GM12878 (cell line): ENCODE measurements at regions not wholly inside any gene's neighbourhood (a gene's known extent, or its start where the extent isn't known, plus 50 kb on each side); places are given as distances from the start of the nearest gene placed in this dataset.

Source experiments
- ATAC-seq: fragments of 200-7000 bp; cut with Tn5 transposase; 3 replicates; pipeline ENCODE4 v1.9.1; 2020; ENCODE audit warnings: mild to moderate bottlenecking, moderate library complexity
- BruUV-seq: library from RNA; stranded (reverse); fragments of 400-500 nt; replicated peaks from 2 replicates; lab custom pipeline; 2021; lab: Mats Ljungman, UMichigan
- CTCF ChIA-PET: fragments of 300-600 bp; sonication (Branson Sonifier 250); formaldehyde crosslinking; extraction: SDS; loops from one replicate; lab custom pipeline; 2021; ENCODE audit warnings: inconsistent platforms; lab: Yijun Ruan, JAX
- POLR2A ChIA-PET: fragments of 350-600 bp; formaldehyde crosslinking; extraction: SDS; loops from one replicate; lab custom pipeline; 2021; ENCODE audit warnings: inconsistent platforms; lab: Charles Lee
- RAD21 ChIA-PET: fragments of 300-600 bp; sonication (Branson Sonifier 250); formaldehyde crosslinking; loops from one replicate; lab custom pipeline; 2023; ENCODE audit warnings: antibody characterized with exemption; ENCODE audit not compliant: unreplicated experiment; lab: Charles Lee
- SMC1A ChIA-PET: fragments of 300-600 bp; sonication (Branson Sonifier 250); formaldehyde crosslinking; loops from one replicate; lab custom pipeline; 2023; ENCODE audit not compliant: unreplicated experiment, uncharacterized antibody; lab: Charles Lee
- DNase-seq: peaks from one replicate; pipeline ENCODE4 v3.0.0-alpha.2; 2011; ENCODE audit warnings: low read depth, low spot score
- FAIRE-seq: peaks from 3 replicates; lab custom pipeline; 2011; peaks lifted over from hg19 to GRCh38; lab: Jason Lieb, UNC
- H2AFZ ChIP-seq: 2 replicates; pipeline ENCODE4 v1.6.0; 2011; ENCODE audit warnings: low read depth, low read length, control low read depth; ENCODE audit not compliant: control insufficient read depth
- H3K27ac ChIP-seq: 2 replicates; pipeline ENCODE4 v1.5.1; 2011; ENCODE audit warnings: control low read depth; ENCODE audit not compliant: control insufficient read depth, insufficient read depth
- H3K27me3 ChIP-seq, 2 experiments: replicated peaks in 1 of 2; 2 replicates each; pipeline versions ENCODE4 v1.6.0 to v1.6.1; 2011; ENCODE audit warnings: low read length in 1 of 2; ENCODE audit not compliant: control insufficient read depth in 2 of 2, insufficient read depth in 2 of 2
- H3K36me3 ChIP-seq, 2 experiments: 2 replicates each; pipeline ENCODE4 v1.5.1; 2011; ENCODE audit warnings: low read length in 1 of 2; ENCODE audit not compliant: control insufficient read depth in 2 of 2, insufficient read depth in 2 of 2
- H3K4me1 ChIP-seq: 2 replicates; pipeline ENCODE4 v1.6.1; 2011; ENCODE audit warnings: mild to moderate bottlenecking, low read length, moderate library complexity, mixed read lengths; ENCODE audit not compliant: control insufficient read depth, insufficient read depth
- H3K4me2 ChIP-seq: 2 replicates; pipeline ENCODE4 v1.6.0; 2011; ENCODE audit warnings: control low read depth; ENCODE audit not compliant: control insufficient read depth, insufficient read depth
- H3K4me3 ChIP-seq: fragments of 200-600 bp; sonication (generic); 2 replicates; pipeline ENCODE4 v1.5.1; 2016
- H3K79me2 ChIP-seq: 2 replicates; pipeline ENCODE4 v1.6.0; 2011; ENCODE audit warnings: low read length; ENCODE audit not compliant: control insufficient read depth, insufficient read depth
- H3K9ac ChIP-seq: 2 replicates; pipeline ENCODE4 v1.8.0; 2011; ENCODE audit warnings: low read length, control low read depth, mixed read lengths; ENCODE audit not compliant: control insufficient read depth, insufficient read depth
- H3K9me3 ChIP-seq: replicated peaks from 3 replicates; pipeline ENCODE4 v1.5.1; 2011; ENCODE audit warnings: mild to moderate bottlenecking, low read length; ENCODE audit not compliant: control insufficient read depth, insufficient read depth
- H4K20me1 ChIP-seq: 2 replicates; pipeline ENCODE4 v1.6.0; 2011; ENCODE audit not compliant: control insufficient read depth, insufficient read depth
- ATF2 ChIP-seq: IDR thresholded peaks from 2 replicates; pipeline ENCODE4 v1.6.1; 2012; ENCODE audit warnings: low read length, inconsistent platforms
- CEBPZ ChIP-seq: fragments of 150-350 bp; IDR thresholded peaks from 2 replicates; pipeline ENCODE4 v1.6.1; 2016; ENCODE audit warnings: low read depth, low read length
- EED ChIP-seq: sonication (generic); IDR thresholded peaks from 2 replicates; pipeline ENCODE4 v1.6.1; 2016; ENCODE audit warnings: antibody characterized with exemption, low read depth
- HDAC2 ChIP-seq: fragments of 200-600 bp; sonication (generic); IDR thresholded peaks from 2 replicates; pipeline ENCODE4 v1.6.1; 2017
- KDM1A ChIP-seq: fragments of 200-600 bp; sonication (generic); IDR thresholded peaks from 2 replicates; pipeline ENCODE4 v1.6.1; 2016; ENCODE audit warnings: borderline replicate concordance
- RELB ChIP-seq: fragments of 450-650 bp; IDR thresholded peaks from 2 replicates; pipeline ENCODE4 v1.6.1; 2017; ENCODE audit warnings: low read depth, mild to moderate bottlenecking, moderate library complexity
- SIN3A ChIP-seq: IDR thresholded peaks from 2 replicates; pipeline ENCODE4 v1.6.1; 2012; ENCODE audit warnings: low read depth, low read length, improper control_type of control experiment
- SMAD5 ChIP-seq: IDR thresholded peaks from 2 replicates; pipeline ENCODE4 v1.6.1; 2016; ENCODE audit warnings: antibody characterized with exemption, low read depth
- SMARCA5 ChIP-seq: fragments of 450-650 bp; IDR thresholded peaks from 2 replicates; pipeline ENCODE4 v1.6.1; 2017; ENCODE audit warnings: mild to moderate bottlenecking
- SMC3 ChIP-seq: IDR thresholded peaks from 2 replicates; pipeline ENCODE4 v1.6.1; 2011; ENCODE audit warnings: low read length, improper control_type of control experiment, borderline replicate concordance
- SRF ChIP-seq, 2 experiments: IDR thresholded peaks; 2 replicates each; pipeline ENCODE4 v1.6.1; 2011; ENCODE audit warnings: low read depth in 2 of 2, low read length in 2 of 2, mild to moderate bottlenecking in 1 of 2, moderate library complexity in 1 of 2
- USF2 ChIP-seq: IDR thresholded peaks from 2 replicates; pipeline ENCODE4 v1.6.1; 2011; ENCODE audit warnings: low read depth, low read length, improper control_type of control experiment, borderline replicate concordance
- YBX1 ChIP-seq: fragments of 450-650 bp; IDR thresholded peaks from 2 replicates; pipeline ENCODE4 v1.6.1; 2016; ENCODE audit warnings: antibody characterized with exemption
- ZNF687 ChIP-seq: fragments of 450-650 bp; IDR thresholded peaks from 2 replicates; pipeline ENCODE4 v1.6.1; 2017; ENCODE audit warnings: mild to moderate bottlenecking, moderate library complexity
- WGBS: methylation state at CpG from one replicate; pipeline ENCODE4 v1.1.6; 2016; ENCODE audit warnings: low lambda C conversion rate; ENCODE audit not compliant: insufficient replicate concordance, insufficient coverage; ENCODE audit errors: missing lambda C conversion rate; 5-methylcytosine and 5-hydroxymethylcytosine counted together
- in situ Hi-C: fragments of 300-500 bp; cut with MboI; formaldehyde crosslinking; loops from 9 replicates; pipeline ENCODE4 v1.14.3; 2018; ENCODE audit warnings: mixed read lengths
- intact Hi-C: fragments of 100-400 bp; cut with micrococcal nuclease; formaldehyde crosslinking; loops from one replicate; pipeline ENCODE4 v1.14.2; 2022; ENCODE audit not compliant: unreplicated experiment

- Histone ChIP-seq H3K4me2 (no peak overlapping the region), H3K27ac (no peak overlapping the region), H4K20me1 (no peaks in the 10 kb centered on the region), H3K4me3 (no peak overlapping the region), H3K4me1 (no peaks in the 10 kb centered on the region), H3K9me3 (no peaks in the 10 kb centered on the region), H3K36me3 (no peaks in the 10 kb centered on the region), H2AFZ (no peak overlapping the region), H3K79me2 (no peaks in the 10 kb centered on the region), H3K27me3 (no peaks in the 10 kb centered on the region; a peak in 1 of 4 replicates), H3K9ac (no peak overlapping the region)
- ATAC-seq (no peak), DNase-seq (no peak), FAIRE-seq (no peak)
- CTCF ChIA-PET, result no interaction called here
- BruUV-seq, result no TSS peak
- intact Hi-C loops, result no loop called here
- RAD21 ChIA-PET, result no interaction called here
- WGBS, result 55% methylated on average over 5 of the region's 5 CpGs
- POLR2A ChIA-PET, result no interaction called here
- in situ Hi-C loops, result no loop called here
- SMC1A ChIA-PET, result interaction anchor here (0.6 to 1.7 kb wide), 2 partner anchors 18 to 1052 kb away, joined by 3 to 4 read pairs; no protein-coding TSS in a partner anchor
- no peak for TF ChIP-seq SMARCA5
- no peak for TF ChIP-seq USF2
- no peak for TF ChIP-seq YBX1
- no peak for TF ChIP-seq RELB
- no peak for TF ChIP-seq SMC3
- TF ChIP-seq HDAC2, result no peak
- no peak for TF ChIP-seq SMAD5
- TF ChIP-seq KDM1A, result no peak
- no peak for TF ChIP-seq SIN3A
- TF ChIP-seq ATF2, result no peak
- no peak for TF ChIP-seq SRF (IDR thresholded peaks at IDR 0.05; ENCODE audit: low read depth in 2 of 2, low read length in 2 of 2)
- no peak for TF ChIP-seq EED
- TF ChIP-seq CEBPZ, result no peak
- no peak for TF ChIP-seq ZNF687
Measured at GRCh38 chr3:106699122-106699521, 678.1 kb upstream of the CCDC54 start.
